Renal pelvis (tissue), 1 donor: ENCODE measurements at regions not wholly inside any gene's neighbourhood (a gene's known extent, or its start where the extent isn't known, plus 50 kb on each side); places are given as distances from the start of the nearest gene placed in this dataset.

Experiments used
- DNase-seq: peaks from one replicate; pipeline ENCODE4 v3.0.0-alpha.2; 2013

DNA sequence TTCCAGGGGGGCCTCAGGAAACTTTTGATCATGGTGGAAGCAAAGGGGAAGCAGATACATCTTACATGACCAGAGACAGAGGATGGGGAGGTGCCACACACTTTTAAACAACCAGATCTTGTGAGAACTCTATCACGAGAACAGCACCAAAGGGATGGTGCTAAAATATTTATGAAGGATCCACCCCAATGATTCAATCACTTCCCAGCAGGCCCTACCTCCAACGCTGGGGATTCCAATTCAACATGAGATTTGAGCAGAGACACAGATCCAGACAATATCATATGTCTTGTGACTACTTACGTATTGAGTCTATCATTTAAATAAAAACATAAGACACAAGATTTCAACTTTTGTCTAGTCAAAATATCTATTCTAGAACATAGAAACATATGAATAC lies 351.9 kb downstream of the EPM2A start:
- no peak for DNase-seq

- no peak for DNase-seq
Measured at GRCh38 chr6:145384503-145384902, 350.8 kb downstream of the EPM2A start.

GRCh38 chr6:145396499-145396898 lies 338.8 kb downstream of the EPM2A start:
- DNase-seq: no peak

GRCh38 chr6:145400508-145400907 lies 334.8 kb downstream of the EPM2A start:
- no peak for DNase-seq

- no peak for DNase-seq
Measured at GRCh38 chr6:145405006-145405551, 330.2 kb downstream of the EPM2A start.

- DNase-seq: no peak
Measured at GRCh38 chr6:145406783-145407182, 328.5 kb downstream of the EPM2A start.

- DNase-seq: no peak
Measured at GRCh38 chr6:145415616-145416015, 319.7 kb downstream of the EPM2A start.

DNA sequence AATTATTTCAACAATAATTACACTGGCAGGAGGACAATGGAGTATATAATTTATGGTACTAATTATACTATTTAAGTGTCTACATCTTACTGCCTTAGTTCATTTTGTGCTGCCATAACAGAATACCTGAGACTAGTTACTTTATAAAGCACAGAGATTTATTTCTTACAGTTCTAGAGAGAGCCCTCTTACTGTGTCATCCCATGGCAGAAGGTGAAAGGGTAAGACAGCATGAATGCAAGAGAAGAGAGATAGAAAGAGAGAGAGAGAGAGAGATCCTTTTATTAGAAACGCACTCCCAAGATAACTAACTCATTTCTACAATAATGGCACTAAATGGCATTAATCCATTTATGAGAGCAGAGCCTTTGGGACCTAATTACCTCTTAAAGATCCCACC lies 314.7 kb downstream of the EPM2A start:
- no peak for DNase-seq

- DNase-seq: no peak
Measured at GRCh38 chr6:145423936-145424335, 311.4 kb downstream of the EPM2A start.

GRCh38 chr6:145427232-145427631 lies 308.1 kb downstream of the EPM2A start:
- no peak for DNase-seq

GRCh38 chr6:145428706-145429105 lies 306.6 kb downstream of the EPM2A start:
- DNase-seq: no peak

DNA sequence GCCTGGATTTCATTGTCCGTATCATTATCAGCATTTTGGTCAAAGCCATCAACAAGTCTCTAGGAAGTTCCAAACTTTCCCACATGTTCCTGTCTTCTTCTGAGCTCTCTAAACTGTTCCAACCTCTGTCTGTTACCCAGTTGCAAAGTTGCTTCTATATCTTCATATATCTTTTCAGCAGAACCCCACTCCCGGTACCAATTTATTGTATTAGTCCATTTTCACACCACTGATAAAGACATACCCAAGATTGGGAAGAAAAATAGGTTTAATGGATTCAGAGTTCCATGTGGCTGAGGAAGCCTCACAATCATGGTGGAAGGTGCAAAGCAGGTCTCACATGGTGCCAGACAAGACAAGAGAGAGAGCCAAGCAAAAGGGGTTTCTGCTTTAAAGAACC lies 293.2 kb downstream of the EPM2A start:
- no peak for DNase-seq

DNA sequence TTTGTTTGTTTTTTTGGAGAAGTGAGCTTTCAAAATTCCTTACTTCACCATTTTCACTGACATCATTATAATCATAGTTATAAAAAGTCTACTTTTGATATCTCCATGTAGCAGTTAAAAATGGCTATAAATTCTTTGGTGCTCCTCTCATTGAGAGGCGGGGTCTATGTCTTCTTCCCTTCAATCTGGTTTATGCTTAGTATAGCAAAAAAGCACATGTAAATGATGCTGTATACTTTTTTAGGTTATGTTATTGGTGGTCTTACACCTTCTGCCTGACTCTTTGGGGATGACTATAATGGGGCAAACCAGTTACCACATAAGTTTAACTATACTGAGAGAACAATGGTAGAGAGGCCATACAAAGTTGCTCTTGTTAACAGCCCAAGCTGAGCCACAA lies 289.6 kb downstream of the EPM2A start:
- DNase-seq: no peak

DNA sequence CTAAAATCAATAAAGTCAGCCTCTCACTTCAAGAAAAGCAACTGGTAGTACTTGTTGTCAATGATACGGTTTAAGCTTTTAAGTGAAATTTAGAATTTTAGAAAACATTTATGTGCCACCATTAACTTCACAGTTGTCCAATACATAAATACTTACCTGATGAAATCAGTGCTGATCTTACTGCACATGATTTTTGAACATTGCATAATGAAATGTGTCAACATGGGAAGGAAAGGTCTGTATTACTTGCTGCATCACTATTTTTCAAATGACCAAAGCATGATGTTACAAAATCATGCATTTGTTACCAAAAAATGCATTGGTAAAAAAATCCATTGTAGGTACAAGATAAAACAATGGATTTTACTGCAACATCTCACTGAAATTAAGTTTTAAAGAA lies 284.3 kb downstream of the EPM2A start:
- no peak for DNase-seq

DNA sequence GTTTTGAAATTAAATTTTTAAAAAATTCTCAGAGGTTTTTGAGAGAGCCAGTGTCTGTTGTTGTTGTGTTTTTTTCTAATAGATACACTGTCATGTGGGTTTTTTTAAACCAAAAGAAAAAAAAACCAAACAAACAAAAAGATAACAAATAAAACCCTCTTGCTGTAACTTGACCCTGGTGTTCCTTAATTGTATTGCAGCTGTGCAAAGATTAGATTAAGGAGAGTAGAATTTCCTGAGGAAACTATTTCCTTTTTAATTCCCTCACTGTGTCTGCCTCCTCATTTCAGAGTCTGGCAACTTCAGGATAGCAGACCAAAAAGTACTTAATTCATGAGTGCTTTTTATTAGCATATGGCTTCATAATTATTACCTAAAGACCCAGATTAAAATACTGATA lies 281.9 kb downstream of the EPM2A start:
- no peak for DNase-seq

DNA sequence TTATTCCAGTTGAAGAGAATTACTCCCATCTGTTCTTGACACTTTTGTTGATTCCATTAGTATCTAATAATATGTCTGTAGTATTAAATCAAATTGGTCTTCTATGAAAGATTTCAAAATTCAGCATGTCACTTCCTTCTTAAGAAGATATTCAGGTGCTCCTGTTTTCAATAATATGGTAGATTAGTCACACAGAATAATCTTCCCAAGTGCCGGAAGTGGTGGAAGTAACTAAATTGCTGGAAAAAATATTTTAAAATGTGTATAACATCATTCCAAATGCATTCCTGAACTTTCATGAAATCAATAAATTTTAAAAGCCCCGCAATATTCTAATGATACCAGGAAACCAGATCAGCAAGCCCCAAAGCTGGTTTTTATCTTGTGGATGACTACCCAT lies 281.3 kb downstream of the EPM2A start:
- DNase-seq: no peak

DNA sequence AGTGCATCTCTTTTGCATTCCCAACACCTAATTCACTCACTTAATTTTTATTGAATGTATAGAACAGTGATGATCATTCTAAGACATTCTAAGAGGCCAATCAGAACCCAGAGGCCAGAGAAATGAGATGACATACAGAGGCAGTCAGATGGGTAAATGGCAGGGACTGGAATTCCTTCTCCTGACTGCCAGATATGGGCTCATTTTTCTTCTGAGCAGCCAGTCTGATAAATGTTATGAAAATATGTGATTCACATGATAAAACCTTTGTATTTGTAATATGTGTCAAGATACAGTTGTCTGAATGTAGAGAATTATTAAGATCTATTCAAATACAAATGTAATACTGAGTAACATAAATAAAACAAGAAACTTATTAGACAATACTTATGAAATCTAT lies 277.8 kb downstream of the EPM2A start:
- DNase-seq: no peak

- DNase-seq: no peak
Measured at GRCh38 chr6:145468534-145468933, 266.8 kb downstream of the EPM2A start.

- DNase-seq: no peak
Measured at GRCh38 chr6:145469021-145469420, 266.3 kb downstream of the EPM2A start.

- DNase-seq: no peak
Measured at GRCh38 chr6:145475794-145476396, 259.4 kb downstream of the EPM2A start.

GRCh38 chr6:145480024-145480423 lies 255.3 kb downstream of the EPM2A start:
- DNase-seq: no peak

- no peak for DNase-seq
Measured at GRCh38 chr6:145483191-145483996, 251.9 kb downstream of the EPM2A start.

DNA sequence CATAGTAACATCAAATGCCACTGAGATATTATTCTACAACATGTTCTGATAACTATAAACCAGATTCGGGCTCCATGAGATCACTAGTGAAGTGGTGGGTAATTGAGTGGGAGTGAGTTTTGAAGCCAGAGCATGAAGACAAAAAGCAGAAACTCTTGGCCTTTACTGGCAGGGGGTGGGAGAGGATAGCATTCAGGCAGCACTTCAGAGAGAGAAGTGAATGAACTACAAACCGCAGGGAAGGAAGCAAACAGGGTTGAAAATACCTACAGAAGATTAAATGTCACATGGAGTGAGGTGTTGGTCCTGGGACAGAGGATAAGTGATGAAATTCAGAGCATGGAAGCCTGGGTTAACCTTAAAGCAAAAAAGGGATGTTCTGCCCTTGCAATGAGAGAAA lies 250.0 kb downstream of the EPM2A start:
- no peak for DNase-seq

DNA sequence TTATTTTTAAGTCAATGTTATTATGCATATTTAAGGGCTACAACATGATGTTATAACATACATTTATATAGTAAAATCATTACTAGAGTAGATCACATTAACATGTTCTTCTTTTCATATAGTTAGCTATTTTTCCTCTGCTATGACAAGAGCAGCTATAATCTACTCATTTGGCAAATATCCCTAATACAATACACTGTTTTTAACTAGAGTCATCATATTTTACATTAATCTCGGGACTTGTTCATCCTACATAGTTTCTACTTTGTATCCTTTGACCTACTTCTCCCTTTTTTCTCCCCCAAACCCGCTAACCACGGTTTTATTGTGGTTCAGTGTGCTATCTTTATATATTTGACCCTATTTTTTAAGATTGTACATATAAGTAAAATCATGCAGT lies 249.0 kb downstream of the EPM2A start:
- DNase-seq: no peak
